AG10803 (cell line): ENCODE measurements at regions not wholly inside any gene's neighbourhood (a gene's known extent, or its start where the extent isn't known, plus 50 kb on each side); places are given as distances from the start of the nearest gene placed in this dataset.
A peak's percentile ranks its signal among the peaks of the same experiment; 100 is the strongest.

Experiments used
- DNase-seq: peaks from one replicate; pipeline ENCODE4 v3.0.0; 2010; ENCODE audit warnings: low read depth
- H3K4me3 ChIP-seq: 2 replicates; pipeline ENCODE4 v1.5.1; 2011; ENCODE audit warnings: mild to moderate bottlenecking, low read length, control low read depth
- TF ChIP-seq, protein P1 (sequence below): conservative IDR thresholded peaks from 2 replicates; pipeline ENCODE4 v1.5.1; 2011; ENCODE audit warnings: mild to moderate bottlenecking, low read length, control low read depth, inconsistent platforms

DNA sequence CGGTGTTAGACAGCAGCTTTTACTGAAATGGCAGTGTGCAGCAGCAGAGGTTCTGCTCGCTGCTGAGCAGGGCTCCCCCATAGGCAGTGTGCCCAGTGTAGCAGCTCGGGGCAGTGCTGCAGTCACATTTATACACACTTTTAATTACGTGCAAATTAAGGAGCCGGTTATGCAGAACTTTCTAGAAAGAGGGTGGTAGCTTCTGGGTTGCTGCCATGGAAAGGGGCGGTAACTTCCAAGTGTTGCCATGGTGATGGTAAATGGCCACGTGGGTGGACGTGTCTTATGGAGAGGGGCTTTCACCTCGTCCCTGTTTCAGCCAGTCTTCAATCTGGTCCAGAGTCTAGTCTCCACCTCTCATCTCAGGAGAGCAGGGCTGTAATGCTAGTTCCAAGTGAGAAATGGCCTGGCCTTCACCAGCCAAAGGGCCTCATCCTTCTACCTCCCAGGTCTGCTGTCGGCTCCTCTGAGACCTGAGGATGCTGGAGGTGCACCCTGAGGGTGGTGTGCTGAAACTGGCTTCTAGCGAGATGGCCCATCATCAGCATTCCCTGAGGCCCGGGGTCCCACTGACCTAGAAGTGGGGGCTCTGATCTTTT is 180.5 kb upstream of the PMEPA1 start:
- TF ChIP-seq, protein P1, sequence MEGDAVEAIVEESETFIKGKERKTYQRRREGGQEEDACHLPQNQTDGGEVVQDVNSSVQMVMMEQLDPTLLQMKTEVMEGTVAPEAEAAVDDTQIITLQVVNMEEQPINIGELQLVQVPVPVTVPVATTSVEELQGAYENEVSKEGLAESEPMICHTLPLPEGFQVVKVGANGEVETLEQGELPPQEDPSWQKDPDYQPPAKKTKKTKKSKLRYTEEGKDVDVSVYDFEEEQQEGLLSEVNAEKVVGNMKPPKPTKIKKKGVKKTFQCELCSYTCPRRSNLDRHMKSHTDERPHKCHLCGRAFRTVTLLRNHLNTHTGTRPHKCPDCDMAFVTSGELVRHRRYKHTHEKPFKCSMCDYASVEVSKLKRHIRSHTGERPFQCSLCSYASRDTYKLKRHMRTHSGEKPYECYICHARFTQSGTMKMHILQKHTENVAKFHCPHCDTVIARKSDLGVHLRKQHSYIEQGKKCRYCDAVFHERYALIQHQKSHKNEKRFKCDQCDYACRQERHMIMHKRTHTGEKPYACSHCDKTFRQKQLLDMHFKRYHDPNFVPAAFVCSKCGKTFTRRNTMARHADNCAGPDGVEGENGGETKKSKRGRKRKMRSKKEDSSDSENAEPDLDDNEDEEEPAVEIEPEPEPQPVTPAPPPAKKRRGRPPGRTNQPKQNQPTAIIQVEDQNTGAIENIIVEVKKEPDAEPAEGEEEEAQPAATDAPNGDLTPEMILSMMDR: no peak
- DNase-seq: no peak
- H3K4me3 ChIP-seq: no peak overlapping the region

DNA sequence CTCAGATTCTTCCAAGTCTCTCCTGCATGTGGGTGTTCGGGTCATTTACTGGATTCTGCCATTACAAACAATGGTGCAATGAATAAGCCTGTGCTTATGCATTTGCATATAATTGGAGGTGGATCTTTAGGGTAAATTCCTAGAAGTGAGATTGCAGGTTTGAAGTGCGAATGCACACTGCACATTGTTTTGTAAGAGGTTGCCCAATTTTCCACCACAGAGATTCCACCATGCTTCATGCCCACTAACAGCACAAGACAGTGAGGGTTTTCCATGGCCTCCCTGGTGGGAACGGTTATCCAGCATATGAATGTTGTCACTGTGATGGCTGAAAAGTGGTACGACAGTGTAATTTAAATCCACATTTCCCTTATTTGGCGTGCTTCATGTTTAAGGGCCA is 178.8 kb upstream of the PMEPA1 start:
- no peak overlapping the region for H3K4me3 ChIP-seq
- DNase-seq: no peak
- TF ChIP-seq, protein P1: no peak

GRCh38 chr20:57884956-57885355 is 175.1 kb upstream of the PMEPA1 start:
- no peak overlapping the region for H3K4me3 ChIP-seq
- no peak for DNase-seq
- TF ChIP-seq, protein P1: no peak

GRCh38 chr20:57883761-57884160 is 173.9 kb upstream of the PMEPA1 start:
- TF ChIP-seq, protein P1: no peak
- no peak overlapping the region for H3K4me3 ChIP-seq

GRCh38 chr20:57883224-57883623 is 173.4 kb upstream of the PMEPA1 start:
- no peak overlapping the region for H3K4me3 ChIP-seq
- no peak for DNase-seq
- TF ChIP-seq, protein P1: no peak

More at GRCh38 chr20:57883761-57884160, 173.9 kb upstream of the PMEPA1 start:
- no peak for DNase-seq

- peak; percentile 43 for DNase-seq
- TF ChIP-seq, protein P1: no peak; the same call in 1 of the 2 replicates
- H3K4me3 ChIP-seq: no peak overlapping the region
Observed at GRCh38 chr20:57882451-57883161, 172.8 kb upstream of the PMEPA1 start.
